ENCODE measurements at regions not wholly inside any gene's neighbourhood (a gene's known extent, or its start where the extent isn't known, plus 50 kb on each side); places are given as distances from the start of the nearest gene placed in this dataset.

DNA sequence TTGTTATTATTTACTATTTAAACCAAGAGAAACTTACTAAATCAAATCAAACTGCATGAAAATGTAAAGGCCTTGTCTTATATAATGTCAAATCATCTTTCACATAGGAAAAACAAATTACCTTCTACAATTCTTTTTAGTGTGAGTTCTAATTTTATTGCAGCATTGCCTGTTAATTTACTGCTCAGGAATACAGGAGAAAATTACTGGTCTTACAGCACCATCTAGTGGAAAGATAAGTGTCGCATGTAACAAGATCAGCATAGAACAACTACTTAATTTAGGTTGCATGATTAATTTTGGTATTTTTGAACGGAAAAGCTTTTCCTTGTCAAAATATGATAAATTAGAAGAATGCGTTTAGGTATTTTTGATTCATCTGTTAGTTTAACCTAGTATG, 502.7 kb downstream of the UQCRFS1 start:
- no peak for DNase-seq
- Histone ChIP-seq H3K27me3 (no peaks in the 10 kb centered on the region), H3K27ac (no peak overlapping the region), H3K4me1 (replicated peaks in 1 of 2) (no peaks in the 10 kb centered on the region), H3K4me3 (no peak overlapping the region), H3K9me3 (replicated peaks in 1 of 3) (no peaks in the 10 kb centered on the region), H3K36me3 (replicated peaks in 1 of 2) (no peaks in the 10 kb centered on the region)
- 0 to 2% (median 1%) methylated on average over 3 of the region's 3 CpGs for WGBS, 4 donors
- intact Hi-C loops (cut with DNase I) = loop anchor here in 1 of 2 donors (5.0 kb wide), 1 partner anchor 243 kb away; no protein-coding TSS in a partner anchor
- TF ChIP-seq POLR2A (IDR thresholded peaks at IDR 0.05) = no peak
- TF ChIP-seq, protein P1, sequence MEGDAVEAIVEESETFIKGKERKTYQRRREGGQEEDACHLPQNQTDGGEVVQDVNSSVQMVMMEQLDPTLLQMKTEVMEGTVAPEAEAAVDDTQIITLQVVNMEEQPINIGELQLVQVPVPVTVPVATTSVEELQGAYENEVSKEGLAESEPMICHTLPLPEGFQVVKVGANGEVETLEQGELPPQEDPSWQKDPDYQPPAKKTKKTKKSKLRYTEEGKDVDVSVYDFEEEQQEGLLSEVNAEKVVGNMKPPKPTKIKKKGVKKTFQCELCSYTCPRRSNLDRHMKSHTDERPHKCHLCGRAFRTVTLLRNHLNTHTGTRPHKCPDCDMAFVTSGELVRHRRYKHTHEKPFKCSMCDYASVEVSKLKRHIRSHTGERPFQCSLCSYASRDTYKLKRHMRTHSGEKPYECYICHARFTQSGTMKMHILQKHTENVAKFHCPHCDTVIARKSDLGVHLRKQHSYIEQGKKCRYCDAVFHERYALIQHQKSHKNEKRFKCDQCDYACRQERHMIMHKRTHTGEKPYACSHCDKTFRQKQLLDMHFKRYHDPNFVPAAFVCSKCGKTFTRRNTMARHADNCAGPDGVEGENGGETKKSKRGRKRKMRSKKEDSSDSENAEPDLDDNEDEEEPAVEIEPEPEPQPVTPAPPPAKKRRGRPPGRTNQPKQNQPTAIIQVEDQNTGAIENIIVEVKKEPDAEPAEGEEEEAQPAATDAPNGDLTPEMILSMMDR (IDR thresholded peaks at IDR 0.05) = peak; percentile 59 to 84 (median 73)

DNA sequence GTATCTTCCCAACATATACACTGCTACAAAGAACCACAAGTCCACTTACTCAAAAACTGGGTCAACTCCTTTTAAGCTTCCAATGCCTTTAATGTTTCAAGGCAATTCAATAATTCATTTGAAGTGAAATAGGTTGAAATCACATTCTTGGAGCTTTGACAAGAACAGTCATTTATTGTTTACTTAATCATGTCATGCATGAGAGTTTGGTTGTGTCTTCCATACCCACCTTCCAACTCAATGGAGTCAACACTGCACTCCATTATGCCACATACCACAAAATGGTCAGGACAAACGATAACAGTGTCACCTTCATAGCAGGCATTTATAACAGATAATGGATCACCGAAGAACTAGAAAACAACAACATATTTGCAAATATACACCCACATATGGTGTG, 506.3 kb downstream of the UQCRFS1 start:
- Histone ChIP-seq H3K9me3 (replicated peaks in 1 of 3) (no peaks in the 10 kb centered on the region), H3K36me3 (replicated peaks in 1 of 2) (no peaks in the 10 kb centered on the region), H3K4me1 (replicated peaks in 1 of 2) (no peaks in the 10 kb centered on the region), H3K27ac (no peak overlapping the region), H3K27me3 (no peaks in the 10 kb centered on the region), H3K4me3 (no peak overlapping the region)
- DNase-seq = no peak
- WGBS, 4 donors = 83 to 89% (median 86%) methylated on average over 2 of the region's 2 CpGs
- TF ChIP-seq, protein P1 (IDR thresholded peaks at IDR 0.05) = no peak
- TF ChIP-seq POLR2A (IDR thresholded peaks at IDR 0.05) = no peak
- intact Hi-C loops (cut with DNase I) = no loop called here

DNA sequence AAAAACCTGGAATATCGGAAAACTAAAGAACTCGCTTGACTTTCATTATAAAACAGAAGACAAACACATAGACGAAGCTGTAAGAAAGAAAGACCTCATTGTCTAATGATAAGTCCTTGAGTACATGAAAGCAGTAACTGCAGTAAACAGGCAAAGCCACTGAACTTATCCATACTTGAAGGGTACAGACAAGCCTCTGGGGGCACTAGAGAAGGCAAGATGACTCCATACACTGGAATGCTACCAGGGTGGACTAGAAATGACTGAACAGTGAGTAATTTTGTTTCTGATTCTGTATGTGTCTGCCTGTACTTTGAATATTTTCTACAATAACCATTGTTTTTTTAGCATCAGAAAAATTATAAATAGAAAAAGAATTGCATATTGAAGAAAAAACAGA, 507.9 kb downstream of the UQCRFS1 start:
- Histone ChIP-seq H3K27me3 (no peaks in the 10 kb centered on the region), H3K4me1 (replicated peaks in 1 of 2) (no peaks in the 10 kb centered on the region), H3K4me3 (no peak overlapping the region), H3K36me3 (replicated peaks in 1 of 2) (no peaks in the 10 kb centered on the region), H3K9me3 (replicated peaks in 1 of 3) (no peaks in the 10 kb centered on the region), H3K27ac (no peak overlapping the region)
- 44 to 60% (median 56%) methylated on average over 3 of the region's 3 CpGs for WGBS, 4 donors
- intact Hi-C loops (cut with DNase I) = no loop called here
- TF ChIP-seq, protein P1 (IDR thresholded peaks at IDR 0.05) = no peak
- TF ChIP-seq POLR2A (IDR thresholded peaks at IDR 0.05) = no peak
- peak in 1 of 7 donors; percentile 8 for DNase-seq

DNA sequence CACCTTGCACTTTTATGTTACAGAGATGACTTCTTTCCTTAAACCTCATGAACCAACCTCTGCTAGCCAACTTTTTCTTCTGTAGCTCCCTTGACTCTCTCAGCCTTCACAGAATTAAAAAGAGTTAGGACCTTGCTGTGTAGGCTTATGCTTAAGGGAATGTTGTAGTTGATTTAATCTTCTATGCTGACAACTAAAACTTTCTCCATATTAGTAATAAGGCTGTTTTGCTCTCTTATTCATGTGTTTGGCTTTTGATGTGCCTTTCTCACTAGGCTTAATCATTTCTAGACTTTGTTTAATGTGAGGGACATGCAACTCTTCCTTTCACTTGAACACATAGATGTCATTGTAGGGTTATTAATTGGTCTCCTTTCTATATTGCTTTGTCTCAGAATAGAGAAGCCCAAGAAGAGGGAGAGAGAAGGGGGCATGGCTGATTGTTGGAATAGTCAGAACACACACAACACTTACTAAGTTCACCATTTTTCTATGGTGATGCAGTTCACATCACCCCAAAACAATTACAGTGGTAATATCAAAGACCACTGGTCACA, 509.5 kb downstream of the UQCRFS1 start:
- Histone ChIP-seq H3K9me3 (replicated peaks in 1 of 3) (no peaks in the 10 kb centered on the region), H3K36me3 (replicated peaks in 1 of 2) (no peaks in the 10 kb centered on the region), H3K27ac (no peak overlapping the region), H3K4me3 (no peak overlapping the region), H3K4me1 (replicated peaks in 1 of 2) (no peaks in the 10 kb centered on the region), H3K27me3 (no peaks in the 10 kb centered on the region)
- TF ChIP-seq, protein P1 (IDR thresholded peaks at IDR 0.05) = no peak
- TF ChIP-seq POLR2A (IDR thresholded peaks at IDR 0.05) = no peak
- no peak for DNase-seq
- intact Hi-C loops (cut with DNase I) = no loop called here
